Lung (tissue), 11 donors: ENCODE measurements at regions not wholly inside any gene's neighbourhood (a gene's known extent, or its start where the extent isn't known, plus 50 kb on each side); places are given as distances from the start of the nearest gene placed in this dataset.
"Not testable (repeated sequence)": the region's sequence is repeated elsewhere in the genome, so short reads cannot be mapped to it uniquely, and the experiment has no call there.

ENCODE experiments used
- ATAC-seq: fragments of 200-7000 bp; cut with Tn5 transposase; one replicate; pipeline ENCODE4 v1.9.1; 2020; ENCODE audit warnings: moderate number of reproducible peaks; ENCODE audit not compliant: insufficient read depth, low FRiP score
- DNase-seq, 3 donors: peaks; one replicate each; pipeline ENCODE4 v3.0.0-alpha.2; 2013 to 2017
- H3K27ac ChIP-seq, 2 donors: one replicate each; pipeline ENCODE4 v1.5.1; 2013; ENCODE audit warnings: mild to moderate bottlenecking in 2 of 2, moderate library complexity in 2 of 2, control low read depth in 1 of 2, inconsistent platforms in 1 of 2, low read depth in 1 of 2, low read length in 1 of 2
- H3K27me3 ChIP-seq, 3 donors: one replicate each; pipeline ENCODE4 v1.5.1; 2013; ENCODE audit warnings: low read length in 2 of 3; ENCODE audit not compliant: control insufficient read depth in 3 of 3, insufficient read depth in 3 of 3
- H3K36me3 ChIP-seq, 4 donors: one replicate each; pipeline ENCODE4 v1.5.1; 2013; ENCODE audit warnings: low read length in 4 of 4, mild to moderate bottlenecking in 1 of 4, moderate library complexity in 1 of 4; ENCODE audit not compliant: control insufficient read depth in 4 of 4, insufficient read depth in 4 of 4
- H3K4me1 ChIP-seq, 5 donors: one replicate each; pipeline ENCODE4 v1.5.1; 2013; ENCODE audit warnings: low read length in 5 of 5, mild to moderate bottlenecking in 2 of 5, moderate library complexity in 1 of 5; ENCODE audit not compliant: control insufficient read depth in 5 of 5, insufficient read depth in 5 of 5
- H3K4me3 ChIP-seq: one replicate; pipeline ENCODE4 v1.5.1; 2013; ENCODE audit warnings: mild to moderate bottlenecking, control low read depth, moderate library complexity
- H3K9ac ChIP-seq, 2 donors: one replicate each; pipeline ENCODE4 v1.5.1; 2013; ENCODE audit warnings: low read length in 2 of 2, control low read depth in 1 of 2; ENCODE audit not compliant: insufficient read depth in 1 of 2
- H3K9me3 ChIP-seq, 4 donors: one replicate each; pipeline ENCODE4 v1.5.1; 2013; ENCODE audit warnings: low read length in 3 of 4, mild to moderate bottlenecking in 1 of 4, moderate library complexity in 1 of 4; ENCODE audit not compliant: control insufficient read depth in 4 of 4, insufficient read depth in 3 of 4
- CTCF ChIP-seq: IDR thresholded peaks from 2 replicates; pipeline ENCODE4 v1.5.1; 2012; ENCODE audit warnings: mild to moderate bottlenecking; ENCODE audit errors: control extremely low read depth, extremely low read depth
- WGBS, 2 donors: extraction: QIAGEN DNeasy Blood & Tissue Kit; methylation state at CpG; one replicate each; pipeline ENCODE4 v1.1.7; 2013; 5-methylcytosine and 5-hydroxymethylcytosine counted together
- donor health status: control.
- donor health status: control.
- donor health status: Bipolar disorder and iron deficiency.
- donor health status: healthy.
- donor health status: DM: yes; HTN: yes; CAD: no.

- H3K9me3 ChIP-seq = no peaks in the 10 kb centered on the region
- no peaks in the 10 kb centered on the region for H3K36me3 ChIP-seq
- no peak overlapping the region for H3K9ac ChIP-seq
- no peak for ATAC-seq
- H3K4me3 ChIP-seq = no peak overlapping the region
- 79 to 88% methylated on average over 15 of the region's 15 CpGs for WGBS, 2 donors
- TF ChIP-seq CTCF = no peak
- peaks cover 0 to 19% (median 5%) of the 10 kb centered on the region in 5 donors for H3K4me1 ChIP-seq
- H3K27ac ChIP-seq = no peak overlapping the region
- no peaks in the 10 kb centered on the region for H3K27me3 ChIP-seq
- DNase-seq = peak in 2 of 3 donors; percentile 26 to 41
Measured at GRCh38 chr5:78717674-78718584, 69.4 kb upstream of the LHFPL2 start.

- peaks cover 0 to 19% (median 5%) of the 10 kb centered on the region in 5 donors for H3K4me1 ChIP-seq
- H3K4me3 ChIP-seq = no peak overlapping the region
- WGBS, 2 donors = 68 to 84% methylated on average over 1 of the region's 1 CpG
- H3K9ac ChIP-seq = no peak overlapping the region
- H3K27ac ChIP-seq = no peak overlapping the region
- no peaks in the 10 kb centered on the region for H3K9me3 ChIP-seq
- no peak for TF ChIP-seq CTCF
- no peak for ATAC-seq
- H3K27me3 ChIP-seq = no peaks in the 10 kb centered on the region
- H3K36me3 ChIP-seq = no peaks in the 10 kb centered on the region
- no peak for DNase-seq
Measured at GRCh38 chr5:78716206-78716605, 67.6 kb upstream of the LHFPL2 start.

- H3K27me3 ChIP-seq, ATAC-seq, H3K9me3 ChIP-seq, DNase-seq, H3K4me3 ChIP-seq, H3K9ac ChIP-seq, H3K27ac ChIP-seq, H3K36me3 ChIP-seq: not testable (repeated sequence)
- peaks cover 0 to 11% (median 5%) of the 10 kb centered on the region in 5 donors for H3K4me1 ChIP-seq
- WGBS, 2 donors = 90 to 96% methylated on average over 2 to 3 of the region's 3 CpGs
Measured at GRCh38 chr5:78715351-78715750, 66.8 kb upstream of the LHFPL2 start.

GRCh38 chr5:78711670-78712069 lies 63.1 kb upstream of the LHFPL2 start:
- H3K27me3 ChIP-seq, H3K9me3 ChIP-seq, ATAC-seq, H3K4me3 ChIP-seq, H3K9ac ChIP-seq, H3K27ac ChIP-seq, H3K36me3 ChIP-seq, DNase-seq, H3K4me1 ChIP-seq: not testable (repeated sequence)

GRCh38 chr5:78709729-78710430 lies 61.3 kb upstream of the LHFPL2 start:
- not testable (repeated sequence) for ATAC-seq, DNase-seq, H3K4me3 ChIP-seq, H3K36me3 ChIP-seq, H3K9me3 ChIP-seq, H3K9ac ChIP-seq, H3K4me1 ChIP-seq, H3K27ac ChIP-seq, H3K27me3 ChIP-seq
- 97 to 98% methylated on average over 18 of the region's 18 CpGs for WGBS, 2 donors
